ENCODE measurements at regions not wholly inside any gene's neighbourhood (a gene's known extent, or its start where the extent isn't known, plus 50 kb on each side); places are given as distances from the start of the nearest gene placed in this dataset.

DNA sequence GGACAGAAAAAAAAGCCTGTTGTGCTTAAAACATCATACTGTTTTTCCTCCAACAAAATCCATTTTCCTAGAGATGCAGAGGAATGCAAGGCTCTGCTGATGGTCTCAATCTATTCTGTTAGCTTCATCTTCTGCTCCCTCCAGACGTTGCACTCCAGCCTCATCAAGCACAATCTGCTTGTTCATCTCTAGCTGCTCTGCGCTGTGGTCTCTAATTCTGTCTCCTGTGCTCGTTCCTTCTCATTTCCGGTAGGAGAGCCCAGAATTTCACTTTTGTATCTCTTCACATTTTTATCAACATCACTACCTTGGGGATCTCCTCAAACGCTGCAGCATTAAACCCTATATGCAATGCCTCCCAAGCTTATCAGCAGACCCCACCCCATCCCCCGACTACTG is 708.9 kb downstream of the RNF144A start:
- TF ChIP-seq POLR2AphosphoS5 (IDR thresholded peaks at IDR 0.05; ENCODE audit: low read depth, low read length) = no peak
- TF ChIP-seq, protein P1, sequence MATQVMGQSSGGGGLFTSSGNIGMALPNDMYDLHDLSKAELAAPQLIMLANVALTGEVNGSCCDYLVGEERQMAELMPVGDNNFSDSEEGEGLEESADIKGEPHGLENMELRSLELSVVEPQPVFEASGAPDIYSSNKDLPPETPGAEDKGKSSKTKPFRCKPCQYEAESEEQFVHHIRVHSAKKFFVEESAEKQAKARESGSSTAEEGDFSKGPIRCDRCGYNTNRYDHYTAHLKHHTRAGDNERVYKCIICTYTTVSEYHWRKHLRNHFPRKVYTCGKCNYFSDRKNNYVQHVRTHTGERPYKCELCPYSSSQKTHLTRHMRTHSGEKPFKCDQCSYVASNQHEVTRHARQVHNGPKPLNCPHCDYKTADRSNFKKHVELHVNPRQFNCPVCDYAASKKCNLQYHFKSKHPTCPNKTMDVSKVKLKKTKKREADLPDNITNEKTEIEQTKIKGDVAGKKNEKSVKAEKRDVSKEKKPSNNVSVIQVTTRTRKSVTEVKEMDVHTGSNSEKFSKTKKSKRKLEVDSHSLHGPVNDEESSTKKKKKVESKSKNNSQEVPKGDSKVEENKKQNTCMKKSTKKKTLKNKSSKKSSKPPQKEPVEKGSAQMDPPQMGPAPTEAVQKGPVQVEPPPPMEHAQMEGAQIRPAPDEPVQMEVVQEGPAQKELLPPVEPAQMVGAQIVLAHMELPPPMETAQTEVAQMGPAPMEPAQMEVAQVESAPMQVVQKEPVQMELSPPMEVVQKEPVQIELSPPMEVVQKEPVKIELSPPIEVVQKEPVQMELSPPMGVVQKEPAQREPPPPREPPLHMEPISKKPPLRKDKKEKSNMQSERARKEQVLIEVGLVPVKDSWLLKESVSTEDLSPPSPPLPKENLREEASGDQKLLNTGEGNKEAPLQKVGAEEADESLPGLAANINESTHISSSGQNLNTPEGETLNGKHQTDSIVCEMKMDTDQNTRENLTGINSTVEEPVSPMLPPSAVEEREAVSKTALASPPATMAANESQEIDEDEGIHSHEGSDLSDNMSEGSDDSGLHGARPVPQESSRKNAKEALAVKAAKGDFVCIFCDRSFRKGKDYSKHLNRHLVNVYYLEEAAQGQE (IDR thresholded peaks at IDR 0.05; ENCODE audit: insufficient read depth in 1 of 2, low read depth in 2 of 2, low read length in 2 of 2) = no peak
